ENCODE measurements at regions not wholly inside any gene's neighbourhood (a gene's known extent, or its start where the extent isn't known, plus 50 kb on each side); places are given as distances from the start of the nearest gene placed in this dataset.
"Not testable (repeated sequence)": the region's sequence is repeated elsewhere in the genome, so short reads cannot be mapped to it uniquely, and the experiment has no call there.

GRCh38 chr4:152064282-152064681, 303.5 kb upstream of the GATB start:
- no peak overlapping the region for H3K4me3 ChIP-seq (ENCODE audit: low read depth, low read length)
- no peak for TF ChIP-seq CTCF (IDR thresholded peaks at IDR 0.05; ENCODE audit: insufficient read depth, low read length)
- DNase-seq (ENCODE audit: low read depth): no peak

GRCh38 chr4:152063621-152064240, 302.9 kb upstream of the GATB start:
- no peak for TF ChIP-seq CTCF (IDR thresholded peaks at IDR 0.05; ENCODE audit: insufficient read depth, low read length)
- no peak overlapping the region for H3K4me3 ChIP-seq (ENCODE audit: low read depth, low read length)
- DNase-seq (ENCODE audit: low read depth): peak; percentile 21

- no peak for DNase-seq (ENCODE audit: low read depth)
- H3K4me3 ChIP-seq (ENCODE audit: low read depth, low read length): no peak overlapping the region
- TF ChIP-seq CTCF (IDR thresholded peaks at IDR 0.05; ENCODE audit: insufficient read depth, low read length): no peak
Observed at GRCh38 chr4:152062936-152063620, 302.3 kb upstream of the GATB start.

- no peak overlapping the region for H3K4me3 ChIP-seq (ENCODE audit: low read depth, low read length)
Observed at GRCh38 chr4:152054731-152055130, 293.9 kb upstream of the GATB start.

GRCh38 chr4:152052451-152053057, 291.7 kb upstream of the GATB start:
- no peak overlapping the region for H3K4me3 ChIP-seq (ENCODE audit: low read depth, low read length)
- DNase-seq (ENCODE audit: low read depth): peak; percentile 79
- no peak for TF ChIP-seq CTCF (IDR thresholded peaks at IDR 0.05; ENCODE audit: insufficient read depth, low read length)

More at GRCh38 chr4:152054731-152055130, 293.9 kb upstream of the GATB start:
- DNase-seq (ENCODE audit: low read depth): no peak
- no peak for TF ChIP-seq CTCF (IDR thresholded peaks at IDR 0.05; ENCODE audit: insufficient read depth, low read length)

- DNase-seq (ENCODE audit: low read depth); H3K4me3 ChIP-seq (ENCODE audit: low read depth, low read length): not testable (repeated sequence)
Observed at GRCh38 chr4:152051332-152051731, 290.5 kb upstream of the GATB start.

- TF ChIP-seq CTCF (IDR thresholded peaks at IDR 0.05; ENCODE audit: insufficient read depth, low read length): no peak
- H3K4me3 ChIP-seq (ENCODE audit: low read depth, low read length): no peak overlapping the region
- no peak for DNase-seq (ENCODE audit: low read depth)
Observed at GRCh38 chr4:152050106-152050505, 289.3 kb upstream of the GATB start.
